DMS153 treated with DMSO at 0.1 percent for 48 hours (cell line): ENCODE measurements at regions not wholly inside any gene's neighbourhood (a gene's known extent, or its start where the extent isn't known, plus 50 kb on each side); places are given as distances from the start of the nearest gene placed in this dataset.
"Not testable (repeated sequence)": the region's sequence is repeated elsewhere in the genome, so short reads cannot be mapped to it uniquely, and the experiment has no call there.

Experiments
- DNase-seq: peaks from one replicate; lab custom pipeline; 2025; ENCODE audit not compliant: unreplicated experiment; lab: John Stamatoyannopoulos, UW

- no peak for DNase-seq
Observed at GRCh38 chr11:33474866-33475265, 217.7 kb downstream of the HIPK3 start.

- no peak for DNase-seq
Observed at GRCh38 chr11:33471541-33471940, 214.4 kb downstream of the HIPK3 start.

- no peak for DNase-seq
Observed at GRCh38 chr11:33467966-33468365, 210.8 kb downstream of the HIPK3 start.

GRCh38 chr11:33463059-33463458, 205.9 kb downstream of the HIPK3 start:
- no peak for DNase-seq

- DNase-seq = no peak
Observed at GRCh38 chr11:33461369-33462125, 204.4 kb downstream of the HIPK3 start.

GRCh38 chr11:33457948-33458347, 200.8 kb downstream of the HIPK3 start:
- DNase-seq = no peak

GRCh38 chr11:33455867-33456463, 198.8 kb downstream of the HIPK3 start:
- DNase-seq = no peak

- DNase-seq = peak; percentile 3
Observed at GRCh38 chr11:33454264-33454663, 197.1 kb downstream of the HIPK3 start.

- DNase-seq = no peak
Observed at GRCh38 chr11:33452836-33453624, 195.8 kb downstream of the HIPK3 start.

GRCh38 chr11:33451364-33451763, 194.2 kb downstream of the HIPK3 start:
- DNase-seq = no peak

- DNase-seq = no peak
Observed at GRCh38 chr11:33449798-33450197, 192.6 kb downstream of the HIPK3 start.

- no peak for DNase-seq
Observed at GRCh38 chr11:33448461-33449130, 191.4 kb downstream of the HIPK3 start.

GRCh38 chr11:33445761-33446161, 188.6 kb downstream of the HIPK3 start:
- no peak for DNase-seq

- no peak for DNase-seq
Observed at GRCh38 chr11:33444835-33445594, 187.8 kb downstream of the HIPK3 start.

- DNase-seq = no peak
Observed at GRCh38 chr11:33443684-33444083, 186.5 kb downstream of the HIPK3 start.

- no peak for DNase-seq
Observed at GRCh38 chr11:33438301-33438700, 181.1 kb downstream of the HIPK3 start.

- no peak for DNase-seq
Observed at GRCh38 chr11:33437529-33437928, 180.3 kb downstream of the HIPK3 start.

GRCh38 chr11:33435216-33435615, 178.0 kb downstream of the HIPK3 start:
- no peak for DNase-seq

- no peak for DNase-seq
Observed at GRCh38 chr11:33434294-33434693, 177.1 kb downstream of the HIPK3 start.

GRCh38 chr11:33428435-33428834, 171.3 kb downstream of the HIPK3 start:
- DNase-seq = not testable (repeated sequence)
